HepG2 (cell line): ENCODE measurements at regions not wholly inside any gene's neighbourhood (a gene's known extent, or its start where the extent isn't known, plus 50 kb on each side); places are given as distances from the start of the nearest gene placed in this dataset.

Experiments used
- ARID3A ChIP-seq: IDR thresholded peaks from 2 replicates; pipeline ENCODE4 v1.6.1; 2012; ENCODE audit warnings: low read depth, low read length, improper control_type of control experiment
- ARID5B ChIP-seq: IDR thresholded peaks from 2 replicates; pipeline ENCODE4 v1.4.0; 2020; ENCODE audit warnings: mild to moderate bottlenecking, missing genetic modification reagents
- CTCF ChIP-seq: sonication (generic); formaldehyde crosslinking; IDR thresholded peaks from 2 replicates; pipeline ENCODE4 v1.5.0; 2020; ENCODE audit warnings: mild to moderate bottlenecking, missing genetic modification reagents, moderate library complexity
- JUND ChIP-seq: sonication (generic); formaldehyde crosslinking; IDR thresholded peaks from 2 replicates; pipeline ENCODE4 v1.8.0; 2022; ENCODE audit warnings: mild to moderate bottlenecking, missing genetic modification reagents
- KDM1A ChIP-seq: IDR thresholded peaks from 2 replicates; pipeline ENCODE4 v1.6.1; 2016; ENCODE audit warnings: missing compliant biosample characterization
- MXD4 ChIP-seq: IDR thresholded peaks from 2 replicates; pipeline ENCODE4 v1.6.1; 2016; ENCODE audit warnings: mild to moderate bottlenecking, missing biosample characterization, missing genetic modification reagents
- SRF ChIP-seq: IDR thresholded peaks from 2 replicates; pipeline ENCODE4 v1.6.1; 2011; ENCODE audit warnings: mild to moderate bottlenecking, low read depth, low read length, moderate library complexity
- ZNF230 ChIP-seq: sonication (generic); formaldehyde crosslinking; IDR thresholded peaks from 2 replicates; pipeline ENCODE4 v1.4.0; 2020; ENCODE audit warnings: mild to moderate bottlenecking, missing genetic modification reagents
- ZNF24 ChIP-seq: fragments of 450-650 bp; IDR thresholded peaks from 2 replicates; pipeline ENCODE4 v1.6.1; 2017; ENCODE audit warnings: antibody characterized with exemption, mild to moderate bottlenecking
- ZNF567 ChIP-seq: sonication (generic); formaldehyde crosslinking; IDR thresholded peaks from 2 replicates; pipeline ENCODE4 v1.8.1; 2023; ENCODE audit warnings: mild to moderate bottlenecking, missing genetic modification reagents, borderline replicate concordance

- no peak for TF ChIP-seq JUND
- TF ChIP-seq ZNF24: no peak
- no peak for TF ChIP-seq ARID5B (CRISPR knock-in tag)
- no peak for TF ChIP-seq ZNF230
- no peak for TF ChIP-seq KDM1A (CRISPR knock-in tag)
- TF ChIP-seq CTCF (CRISPR knock-in tag): no peak
- TF ChIP-seq ARID3A: no peak
- no peak for TF ChIP-seq SRF
- TF ChIP-seq MXD4 (CRISPR knock-in tag): no peak
- no peak for TF ChIP-seq ZNF567 (CRISPR knock-in tag)
These were observed 178.5 kb upstream of the IRX3 start for GRCh38 chr16:54465063-54465462.
